GM21717 (cell line): ENCODE measurements at regions not wholly inside any gene's neighbourhood (a gene's known extent, or its start where the extent isn't known, plus 50 kb on each side); places are given as distances from the start of the nearest gene placed in this dataset.
"Not testable (repeated sequence)": the region's sequence is repeated elsewhere in the genome, so short reads cannot be mapped to it uniquely, and the experiment has no call there.

ENCODE experiments used
- ATAC-seq: cut with Tn5 transposase; IDR thresholded peaks from one replicate; pipeline ENCODE4 v1.9.1; 2021; ENCODE audit warnings: mild to moderate bottlenecking, moderate library complexity; ENCODE audit not compliant: unreplicated experiment

GRCh38 chr5:36739751-36740221 is 133.4 kb downstream of the SLC1A3 start:
- peak; percentile 62 for ATAC-seq

GRCh38 chr5:36740259-36740898 is 134.0 kb downstream of the SLC1A3 start:
- ATAC-seq: no peak

GRCh38 chr5:36741128-36741527 is 134.7 kb downstream of the SLC1A3 start:
- no peak for ATAC-seq

GRCh38 chr5:36743891-36744772 is 132.4 kb upstream of the NIPBL start:
- peak; percentile 10 for ATAC-seq

GRCh38 chr5:36744773-36745589 is 131.6 kb upstream of the NIPBL start:
- ATAC-seq: peak; percentile 74

- ATAC-seq: not testable (repeated sequence)
Observed at GRCh38 chr5:36747794-36748193, 128.8 kb upstream of the NIPBL start.

- ATAC-seq: no peak
Observed at GRCh38 chr5:36751886-36752285, 124.7 kb upstream of the NIPBL start.

- ATAC-seq: no peak
Observed at GRCh38 chr5:36755342-36755741, 121.2 kb upstream of the NIPBL start.

- ATAC-seq: no peak
Observed at GRCh38 chr5:36755920-36756488, 120.6 kb upstream of the NIPBL start.

- ATAC-seq: no peak
Observed at GRCh38 chr5:36756848-36757247, 119.7 kb upstream of the NIPBL start.

- ATAC-seq: no peak
Observed at GRCh38 chr5:36759117-36759516, 117.5 kb upstream of the NIPBL start.

GRCh38 chr5:36763454-36763853 is 113.1 kb upstream of the NIPBL start:
- no peak for ATAC-seq

- ATAC-seq: no peak
Observed at GRCh38 chr5:36765876-36766275, 110.7 kb upstream of the NIPBL start.

- no peak for ATAC-seq
Observed at GRCh38 chr5:36766981-36767380, 109.6 kb upstream of the NIPBL start.

GRCh38 chr5:36768450-36768849 is 108.1 kb upstream of the NIPBL start:
- no peak for ATAC-seq

GRCh38 chr5:36769129-36769770 is 107.3 kb upstream of the NIPBL start:
- ATAC-seq: no peak

GRCh38 chr5:36770125-36770524 is 106.4 kb upstream of the NIPBL start:
- ATAC-seq: no peak

- no peak for ATAC-seq
Observed at GRCh38 chr5:36772276-36773140, 104.1 kb upstream of the NIPBL start.

- ATAC-seq: no peak
Observed at GRCh38 chr5:36777105-36777757, 99.3 kb upstream of the NIPBL start.
